ENCODE measurements at regions not wholly inside any gene's neighbourhood (a gene's known extent, or its start where the extent isn't known, plus 50 kb on each side); places are given as distances from the start of the nearest gene placed in this dataset.

DNA sequence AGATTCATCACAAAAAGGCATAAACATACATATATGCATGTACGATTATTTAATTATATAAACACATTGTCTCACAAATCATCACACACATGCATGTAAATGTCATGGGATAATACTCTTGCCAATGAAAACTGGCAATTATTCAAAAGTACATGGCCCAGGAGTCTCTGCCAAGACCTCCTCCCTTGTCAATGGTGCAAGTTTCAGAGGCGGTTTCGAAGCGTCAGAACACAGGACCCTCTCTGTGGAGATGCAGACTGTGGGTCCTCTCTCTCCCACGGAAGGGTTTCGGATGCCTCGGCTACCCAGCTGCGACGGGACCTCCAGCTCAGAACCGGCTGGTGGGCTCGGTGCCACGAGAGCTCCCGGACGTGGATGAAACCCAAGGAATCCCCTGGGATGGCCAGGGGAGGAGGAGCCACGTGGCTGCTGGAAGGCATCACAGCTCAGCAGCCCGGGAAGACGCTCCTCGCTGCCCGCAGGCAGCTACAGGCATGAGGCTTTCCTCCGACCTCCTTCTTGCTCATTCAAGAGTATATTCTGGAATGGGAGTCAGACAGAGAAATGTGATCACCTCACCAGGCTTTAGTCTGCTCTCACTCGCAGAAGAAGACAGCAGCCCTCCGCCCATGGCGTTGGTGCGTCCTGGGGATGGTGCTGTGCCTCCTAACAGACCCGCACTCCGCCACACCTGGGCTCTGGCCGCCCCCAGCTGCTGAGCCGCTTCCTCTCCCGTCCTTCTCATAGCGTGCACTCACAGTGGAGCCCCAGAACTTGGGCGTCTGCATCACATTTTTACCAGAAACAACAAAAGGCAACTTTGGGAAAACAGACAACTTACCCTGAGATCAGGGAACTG lies 308.8 kb downstream of the IRX2 start:
- TF ChIP-seq, protein P1, sequence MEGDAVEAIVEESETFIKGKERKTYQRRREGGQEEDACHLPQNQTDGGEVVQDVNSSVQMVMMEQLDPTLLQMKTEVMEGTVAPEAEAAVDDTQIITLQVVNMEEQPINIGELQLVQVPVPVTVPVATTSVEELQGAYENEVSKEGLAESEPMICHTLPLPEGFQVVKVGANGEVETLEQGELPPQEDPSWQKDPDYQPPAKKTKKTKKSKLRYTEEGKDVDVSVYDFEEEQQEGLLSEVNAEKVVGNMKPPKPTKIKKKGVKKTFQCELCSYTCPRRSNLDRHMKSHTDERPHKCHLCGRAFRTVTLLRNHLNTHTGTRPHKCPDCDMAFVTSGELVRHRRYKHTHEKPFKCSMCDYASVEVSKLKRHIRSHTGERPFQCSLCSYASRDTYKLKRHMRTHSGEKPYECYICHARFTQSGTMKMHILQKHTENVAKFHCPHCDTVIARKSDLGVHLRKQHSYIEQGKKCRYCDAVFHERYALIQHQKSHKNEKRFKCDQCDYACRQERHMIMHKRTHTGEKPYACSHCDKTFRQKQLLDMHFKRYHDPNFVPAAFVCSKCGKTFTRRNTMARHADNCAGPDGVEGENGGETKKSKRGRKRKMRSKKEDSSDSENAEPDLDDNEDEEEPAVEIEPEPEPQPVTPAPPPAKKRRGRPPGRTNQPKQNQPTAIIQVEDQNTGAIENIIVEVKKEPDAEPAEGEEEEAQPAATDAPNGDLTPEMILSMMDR (IDR thresholded peaks at IDR 0.05) = no peak
- TF ChIP-seq EZH2 (IDR thresholded peaks at IDR 0.05) = no peak

All from neural progenitor cell (in vitro differentiated cells).